ENCODE measurements at regions not wholly inside any gene's neighbourhood (a gene's known extent, or its start where the extent isn't known, plus 50 kb on each side); places are given as distances from the start of the nearest gene placed in this dataset.

- TF ChIP-seq, protein P1, sequence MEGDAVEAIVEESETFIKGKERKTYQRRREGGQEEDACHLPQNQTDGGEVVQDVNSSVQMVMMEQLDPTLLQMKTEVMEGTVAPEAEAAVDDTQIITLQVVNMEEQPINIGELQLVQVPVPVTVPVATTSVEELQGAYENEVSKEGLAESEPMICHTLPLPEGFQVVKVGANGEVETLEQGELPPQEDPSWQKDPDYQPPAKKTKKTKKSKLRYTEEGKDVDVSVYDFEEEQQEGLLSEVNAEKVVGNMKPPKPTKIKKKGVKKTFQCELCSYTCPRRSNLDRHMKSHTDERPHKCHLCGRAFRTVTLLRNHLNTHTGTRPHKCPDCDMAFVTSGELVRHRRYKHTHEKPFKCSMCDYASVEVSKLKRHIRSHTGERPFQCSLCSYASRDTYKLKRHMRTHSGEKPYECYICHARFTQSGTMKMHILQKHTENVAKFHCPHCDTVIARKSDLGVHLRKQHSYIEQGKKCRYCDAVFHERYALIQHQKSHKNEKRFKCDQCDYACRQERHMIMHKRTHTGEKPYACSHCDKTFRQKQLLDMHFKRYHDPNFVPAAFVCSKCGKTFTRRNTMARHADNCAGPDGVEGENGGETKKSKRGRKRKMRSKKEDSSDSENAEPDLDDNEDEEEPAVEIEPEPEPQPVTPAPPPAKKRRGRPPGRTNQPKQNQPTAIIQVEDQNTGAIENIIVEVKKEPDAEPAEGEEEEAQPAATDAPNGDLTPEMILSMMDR (IDR thresholded peaks at IDR 0.05): peak in 1 of 7 experiments; percentile 4
- TF ChIP-seq POLR2A (IDR thresholded peaks at IDR 0.05): no peak
- no peaks in the 10 kb centered on the region for H3K36me3 ChIP-seq (replicated peaks in 1 of 2; ENCODE audit: insufficient read depth in 1 of 2, low read depth in 2 of 2)
- no peaks in the 10 kb centered on the region for H3K9me3 ChIP-seq
- H3K4me3 ChIP-seq: no peak overlapping the region
- no peaks in the 10 kb centered on the region for H3K4me1 ChIP-seq
- ATAC-seq (no peak), DNase-seq (no peak)
- 21 to 28% methylated on average over 4 of the region's 4 CpGs for WGBS, 2 donors
- intact Hi-C loops (cut with DNase I): no loop called here
- no peak overlapping the region for H3K27ac ChIP-seq
- no peaks in the 10 kb centered on the region for H3K27me3 ChIP-seq
Measured at GRCh38 chr4:18934197-18934596, 912.6 kb upstream of the LCORL start.

- intact Hi-C loops (cut with DNase I): no loop called here
- H3K27me3 ChIP-seq: no peaks in the 10 kb centered on the region
- H3K27ac ChIP-seq: no peak overlapping the region
- no peaks in the 10 kb centered on the region for H3K9me3 ChIP-seq
- DNase-seq (no peak), ATAC-seq (no peak)
- 33 to 64% methylated on average over 1 of the region's 1 CpG for WGBS, 2 donors
- no peaks in the 10 kb centered on the region for H3K36me3 ChIP-seq (replicated peaks in 1 of 2; ENCODE audit: insufficient read depth in 1 of 2, low read depth in 2 of 2)
- H3K4me3 ChIP-seq: no peak overlapping the region
- no peak for TF ChIP-seq POLR2A (IDR thresholded peaks at IDR 0.05)
- TF ChIP-seq, protein P1 (IDR thresholded peaks at IDR 0.05): no peak
- no peaks in the 10 kb centered on the region for H3K4me1 ChIP-seq
Measured at GRCh38 chr4:18932730-18933339, 911.3 kb upstream of the LCORL start.

DNA sequence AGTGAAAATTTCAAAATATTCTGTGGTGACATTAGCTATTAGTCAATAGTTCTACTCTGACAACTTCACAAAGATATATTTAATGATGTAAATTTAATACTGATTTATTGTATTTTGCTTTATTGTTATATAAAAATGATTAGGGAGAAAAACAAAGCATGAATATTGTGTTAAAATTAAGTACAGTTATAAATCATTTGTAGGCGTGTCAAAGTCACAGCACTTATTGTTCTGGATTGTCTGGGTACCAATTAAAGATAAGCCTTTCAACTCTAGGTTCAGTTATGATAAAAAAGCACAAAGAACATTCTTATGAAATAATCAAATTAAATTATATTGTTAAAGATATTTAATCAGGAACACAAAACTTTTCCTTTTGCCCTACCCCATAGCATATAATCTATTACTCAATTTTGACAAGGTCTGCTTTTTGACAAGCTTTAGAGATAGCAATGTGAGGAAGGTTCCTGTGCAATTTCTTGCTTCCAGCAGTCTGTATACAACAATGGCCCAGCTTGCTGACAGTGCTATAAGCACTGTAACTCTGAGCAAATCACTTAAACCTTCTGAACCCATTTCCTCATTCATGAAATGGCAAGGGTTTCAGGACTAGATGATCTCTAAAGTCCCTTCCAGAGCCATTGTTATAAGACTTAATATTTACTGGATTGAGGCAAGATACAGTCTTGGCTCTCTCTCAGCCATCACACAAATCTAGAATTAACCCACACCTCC, 910.3 kb upstream of the LCORL start:
- 60% methylated on average over 1 of the region's 1 CpG for WGBS, 2 donors
- no peaks in the 10 kb centered on the region for H3K4me1 ChIP-seq
- no peaks in the 10 kb centered on the region for H3K36me3 ChIP-seq (replicated peaks in 1 of 2; ENCODE audit: insufficient read depth in 1 of 2, low read depth in 2 of 2)
- no peak overlapping the region for H3K4me3 ChIP-seq
- H3K9me3 ChIP-seq: no peaks in the 10 kb centered on the region
- H3K27ac ChIP-seq: no peak overlapping the region
- H3K27me3 ChIP-seq: no peaks in the 10 kb centered on the region
- DNase-seq (no peak), ATAC-seq (no peak)
- TF ChIP-seq, protein P1 (IDR thresholded peaks at IDR 0.05): no peak
- intact Hi-C loops (cut with DNase I): no loop called here

GRCh38 chr4:18930487-18930886, 908.9 kb upstream of the LCORL start:
- intact Hi-C loops (cut with DNase I): no loop called here
- TF ChIP-seq POLR2A (IDR thresholded peaks at IDR 0.05): no peak
- TF ChIP-seq, protein P1 (IDR thresholded peaks at IDR 0.05): no peak
- 55 to 65% methylated on average over 6 of the region's 6 CpGs for WGBS, 2 donors
- no peak overlapping the region for H3K27ac ChIP-seq
- H3K27me3 ChIP-seq: no peaks in the 10 kb centered on the region
- DNase-seq (no peak), ATAC-seq (no peak)
- H3K36me3 ChIP-seq (replicated peaks in 1 of 2; ENCODE audit: insufficient read depth in 1 of 2, low read depth in 2 of 2): no peaks in the 10 kb centered on the region
- H3K4me1 ChIP-seq: no peaks in the 10 kb centered on the region
- no peaks in the 10 kb centered on the region for H3K9me3 ChIP-seq
- H3K4me3 ChIP-seq: no peak overlapping the region
